Frontal cortex (tissue), 3 donors: ENCODE measurements at regions not wholly inside any gene's neighbourhood (a gene's known extent, or its start where the extent isn't known, plus 50 kb on each side); places are given as distances from the start of the nearest gene placed in this dataset.

Source experiments
- DNase-seq, 2 donors: peaks; one replicate each; pipeline ENCODE4 v3.0.0; 2012; ENCODE audit warnings: low spot score in 2 of 2
- FAIRE-seq: peaks from 2 replicates; lab custom pipeline; 2012; peaks lifted over from hg19 to GRCh38; lab: Jason Lieb, UNC
- donor health status: control.
- donor health status: control.
- donor health status: control.

- FAIRE-seq (no peak), DNase-seq (peak in 1 of 2 donors; percentile 1)
Observed at GRCh38 chr18:42564761-42565160, 550.7 kb downstream of the RIT2 start.

- FAIRE-seq = no peak
- DNase-seq = no peak
Observed at GRCh38 chr18:42568773-42569172, 546.7 kb downstream of the RIT2 start.

- DNase-seq (no peak), FAIRE-seq (no peak)
Observed at GRCh38 chr18:42574871-42575270, 540.6 kb downstream of the RIT2 start.

GRCh38 chr18:42576124-42576523, 539.4 kb downstream of the RIT2 start:
- DNase-seq = no peak

GRCh38 chr18:42578792-42579191, 536.7 kb downstream of the RIT2 start:
- DNase-seq (no peak), FAIRE-seq (no peak)

More at GRCh38 chr18:42576124-42576523, 539.4 kb downstream of the RIT2 start:
- FAIRE-seq = no peak

GRCh38 chr18:42582266-42582665, 533.2 kb downstream of the RIT2 start:
- FAIRE-seq = no peak
- no peak for DNase-seq

GRCh38 chr18:42583283-42583731, 532.2 kb downstream of the RIT2 start:
- FAIRE-seq = no peak
- DNase-seq = no peak

GRCh38 chr18:42586601-42587000, 528.9 kb downstream of the RIT2 start:
- no peak for DNase-seq
- no peak for FAIRE-seq

GRCh38 chr18:42588786-42589185, 526.7 kb downstream of the RIT2 start:
- DNase-seq = no peak
- no peak for FAIRE-seq

GRCh38 chr18:42604820-42605219, 510.7 kb downstream of the RIT2 start:
- FAIRE-seq (no peak), DNase-seq (no peak)

GRCh38 chr18:42606886-42607495, 508.5 kb downstream of the RIT2 start:
- FAIRE-seq = no peak
- DNase-seq = no peak

GRCh38 chr18:42611134-42611533, 504.4 kb downstream of the RIT2 start:
- FAIRE-seq (no peak), DNase-seq (no peak)

GRCh38 chr18:42614619-42615293, 500.7 kb downstream of the RIT2 start:
- peak; percentile 10 for FAIRE-seq
- peak; percentile 11 to 19 for DNase-seq

GRCh38 chr18:42617221-42617620, 498.3 kb downstream of the RIT2 start:
- DNase-seq (no peak), FAIRE-seq (no peak)

GRCh38 chr18:42619771-42620170, 495.7 kb downstream of the RIT2 start:
- DNase-seq (no peak), FAIRE-seq (no peak)

- FAIRE-seq (no peak), DNase-seq (no peak)
Observed at GRCh38 chr18:42620657-42621056, 494.8 kb downstream of the RIT2 start.

- DNase-seq = no peak
- no peak for FAIRE-seq
Observed at GRCh38 chr18:42623935-42624334, 491.6 kb downstream of the RIT2 start.

- DNase-seq (no peak), FAIRE-seq (no peak)
Observed at GRCh38 chr18:42632801-42633200, 482.7 kb downstream of the RIT2 start.

GRCh38 chr18:42635378-42636048, 480.0 kb downstream of the RIT2 start:
- DNase-seq (no peak), FAIRE-seq (no peak)

- DNase-seq (no peak), FAIRE-seq (no peak)
Observed at GRCh38 chr18:42636309-42636708, 479.2 kb downstream of the RIT2 start.

GRCh38 chr18:42640160-42640559, 475.3 kb downstream of the RIT2 start:
- DNase-seq (no peak), FAIRE-seq (no peak)
